COR-L47 (cell line): ENCODE measurements at regions not wholly inside any gene's neighbourhood (a gene's known extent, or its start where the extent isn't known, plus 50 kb on each side); places are given as distances from the start of the nearest gene placed in this dataset.
"Not testable (repeated sequence)": the region's sequence is repeated elsewhere in the genome, so short reads cannot be mapped to it uniquely, and the experiment has no call there.

Experiments
- DNase-seq: peaks from one replicate; lab custom pipeline; 2025; lab: John Stamatoyannopoulos, UW

GRCh38 chr14:104304451-104305351 is 166.3 kb downstream of the KIF26A start:
- no peak for DNase-seq

- DNase-seq: no peak
Observed at GRCh38 chr14:104305511-104306449, 167.4 kb downstream of the KIF26A start.

- no peak for DNase-seq
Observed at GRCh38 chr14:104306450-104307040, 168.2 kb downstream of the KIF26A start.

- no peak for DNase-seq
Observed at GRCh38 chr14:104307246-104307626, 168.8 kb downstream of the KIF26A start.

GRCh38 chr14:104307627-104308401 is 169.4 kb downstream of the KIF26A start:
- DNase-seq: no peak

GRCh38 chr14:104308534-104308933 is 170.1 kb downstream of the KIF26A start:
- not testable (repeated sequence) for DNase-seq

GRCh38 chr14:104309657-104310369 is 171.4 kb downstream of the KIF26A start:
- DNase-seq: no peak

GRCh38 chr14:104311358-104311757 is 173.0 kb downstream of the KIF26A start:
- no peak for DNase-seq

GRCh38 chr14:104313674-104314073 is 175.3 kb downstream of the KIF26A start:
- no peak for DNase-seq

GRCh38 chr14:104314251-104314941 is 176.0 kb downstream of the KIF26A start:
- no peak for DNase-seq

- no peak for DNase-seq
Observed at GRCh38 chr14:104315169-104315568, 176.8 kb downstream of the KIF26A start.

GRCh38 chr14:104315625-104316024 is 177.2 kb downstream of the KIF26A start:
- DNase-seq: no peak

GRCh38 chr14:104316121-104316722 is 177.8 kb downstream of the KIF26A start:
- DNase-seq: no peak

GRCh38 chr14:104316723-104317491 is 178.5 kb downstream of the KIF26A start:
- no peak for DNase-seq

GRCh38 chr14:104317492-104317805 is 179.1 kb downstream of the KIF26A start:
- DNase-seq: no peak

GRCh38 chr14:104317975-104318557 is 179.7 kb downstream of the KIF26A start:
- no peak for DNase-seq

GRCh38 chr14:104318558-104319490 is 180.4 kb downstream of the KIF26A start:
- no peak for DNase-seq
